ENCODE measurements at regions not wholly inside any gene's neighbourhood (a gene's known extent, or its start where the extent isn't known, plus 50 kb on each side); places are given as distances from the start of the nearest gene placed in this dataset.

- TF ChIP-seq CTCF (IDR thresholded peaks at IDR 0.05) (no peak), POLR2A (IDR thresholded peaks at IDR 0.05) (no peak)
These were observed 1368.6 kb upstream of the C9orf72 start for GRCh38 chr9:28941856-28942255.

All from testis (tissue), 2 donors.